ENCODE measurements at regions not wholly inside any gene's neighbourhood (a gene's known extent, or its start where the extent isn't known, plus 50 kb on each side); places are given as distances from the start of the nearest gene placed in this dataset.

GRCh38 chr2:145820651-145821050 lies 1300.7 kb upstream of the ZEB2 start:
- TF ChIP-seq CTCF (IDR thresholded peaks at IDR 0.05) (no peak), POLR2AphosphoS5 (IDR thresholded peaks at IDR 0.05; ENCODE audit: low read depth, low read length) (no peak)
